Osteoblast (primary cell): ENCODE measurements at regions not wholly inside any gene's neighbourhood (a gene's known extent, or its start where the extent isn't known, plus 50 kb on each side); places are given as distances from the start of the nearest gene placed in this dataset.

Source experiments
- DNase-seq: peaks from one replicate; pipeline ENCODE4 v3.0.0; 2011; ENCODE audit warnings: low spot score, mixed read lengths; ENCODE audit not compliant: insufficient read length; ENCODE audit errors: missing footprints
- H2AFZ ChIP-seq: 2 replicates; pipeline ENCODE4 v1.6.0; 2011; ENCODE audit warnings: mild to moderate bottlenecking, low read length
- H3K27ac ChIP-seq: 2 replicates; pipeline ENCODE4 v1.5.1; 2011; ENCODE audit warnings: mild to moderate bottlenecking, low read depth, low read length, moderate library complexity
- H3K27me3 ChIP-seq: 2 replicates; pipeline ENCODE4 v1.6.0; 2012; ENCODE audit warnings: mild to moderate bottlenecking, control low read depth, inconsistent platforms, low read length, moderate library complexity; ENCODE audit not compliant: insufficient read depth
- H3K36me3 ChIP-seq: 2 replicates; pipeline ENCODE4 v1.5.1; 2011; ENCODE audit warnings: mild to moderate bottlenecking, low read length, control low read depth, moderate library complexity; ENCODE audit not compliant: insufficient read depth
- H3K4me1 ChIP-seq: 2 replicates; pipeline ENCODE4 v1.5.1; 2011; ENCODE audit warnings: mild to moderate bottlenecking, low read length, control low read depth, moderate library complexity; ENCODE audit not compliant: insufficient read depth
- H3K4me2 ChIP-seq: 2 replicates; pipeline ENCODE4 v1.6.0; 2011; ENCODE audit warnings: mild to moderate bottlenecking, low read length; ENCODE audit not compliant: insufficient read depth
- H3K4me3 ChIP-seq: fragments of 200-600 bp; sonication (generic); 3 replicates; pipeline ENCODE4 v1.5.1; 2012; ENCODE audit warnings: mild to moderate bottlenecking, low read length, inconsistent platforms; ENCODE audit not compliant: insufficient read depth
- H3K79me2 ChIP-seq: 2 replicates; pipeline ENCODE4 v1.6.0; 2012; ENCODE audit warnings: mild to moderate bottlenecking, low read length, control low read depth, inconsistent platforms; ENCODE audit not compliant: insufficient read depth
- H3K9me3 ChIP-seq: 2 replicates; pipeline ENCODE4 v1.5.1; 2011; ENCODE audit warnings: low read depth, low read length, control low read depth
- H4K20me1 ChIP-seq: 2 replicates; pipeline ENCODE4 v1.6.0; 2012; ENCODE audit warnings: mild to moderate bottlenecking, low read length, control low read depth; ENCODE audit not compliant: insufficient read depth
- CTCF ChIP-seq: IDR thresholded peaks from 2 replicates; pipeline ENCODE4 v1.5.1; 2011; ENCODE audit warnings: mild to moderate bottlenecking, low read depth, low read length, moderate library complexity; ENCODE audit errors: extremely low read depth

GRCh38 chr6:134402372-134402984, 84.6 kb upstream of the SGK1 start:
- no peaks in the 10 kb centered on the region for H3K9me3 ChIP-seq
- no peak for TF ChIP-seq CTCF

GRCh38 chr6:134400941-134401340, 83.0 kb upstream of the SGK1 start:
- Histone ChIP-seq H3K27ac (no peak overlapping the region), H2AFZ (peak overlapping the region; percentile 39), H3K79me2 (no peaks in the 10 kb centered on the region), H3K9me3 (no peaks in the 10 kb centered on the region), H3K4me3 (no peak overlapping the region), H3K36me3 (no peaks in the 10 kb centered on the region), H3K27me3 (no peaks in the 10 kb centered on the region), H3K4me1 (no peaks in the 10 kb centered on the region), H3K4me2 (no peak overlapping the region), H4K20me1 (no peaks in the 10 kb centered on the region)
- DNase-seq, result no peak
- TF ChIP-seq CTCF, result no peak

More at GRCh38 chr6:134402372-134402984, 84.6 kb upstream of the SGK1 start:
- no peaks in the 10 kb centered on the region for H4K20me1 ChIP-seq
- H3K4me3 ChIP-seq, result no peak overlapping the region
- no peak for DNase-seq
- no peak overlapping the region for H3K27ac ChIP-seq
- no peaks in the 10 kb centered on the region for H3K27me3 ChIP-seq
- no peak overlapping the region for H2AFZ ChIP-seq
- H3K4me2 ChIP-seq, result no peak overlapping the region
- no peaks in the 10 kb centered on the region for H3K36me3 ChIP-seq
- no peaks in the 10 kb centered on the region for H3K4me1 ChIP-seq
- no peaks in the 10 kb centered on the region for H3K79me2 ChIP-seq

GRCh38 chr6:134398453-134398852, 80.5 kb upstream of the SGK1 start:
- no peaks in the 10 kb centered on the region for H4K20me1 ChIP-seq
- no peaks in the 10 kb centered on the region for H3K79me2 ChIP-seq
- H3K4me2 ChIP-seq, result no peak overlapping the region
- no peak overlapping the region for H3K27ac ChIP-seq
- H3K36me3 ChIP-seq, result no peaks in the 10 kb centered on the region
- no peaks in the 10 kb centered on the region for H3K27me3 ChIP-seq
- H3K4me1 ChIP-seq, result no peaks in the 10 kb centered on the region
- H3K4me3 ChIP-seq, result no peak overlapping the region
- no peak for TF ChIP-seq CTCF
- H3K9me3 ChIP-seq, result no peaks in the 10 kb centered on the region
- no peak for DNase-seq
- H2AFZ ChIP-seq, result peak overlapping the region; percentile 65

GRCh38 chr6:134397676-134398075, 79.8 kb upstream of the SGK1 start:
- Histone ChIP-seq H3K9me3 (no peaks in the 10 kb centered on the region), H3K27ac (no peak overlapping the region), H3K4me3 (no peak overlapping the region), H3K36me3 (no peaks in the 10 kb centered on the region), H3K79me2 (no peaks in the 10 kb centered on the region), H3K4me1 (no peaks in the 10 kb centered on the region), H4K20me1 (no peaks in the 10 kb centered on the region), H3K4me2 (no peak overlapping the region), H2AFZ (no peak overlapping the region), H3K27me3 (no peaks in the 10 kb centered on the region)
- no peak for TF ChIP-seq CTCF
- no peak for DNase-seq
